OCI-LY7 (cell line): ENCODE measurements at regions not wholly inside any gene's neighbourhood (a gene's known extent, or its start where the extent isn't known, plus 50 kb on each side); places are given as distances from the start of the nearest gene placed in this dataset.

Experiments
- BruUV-seq: library from RNA; stranded (reverse); fragments of 400-500 nt; replicated peaks from 2 replicates; lab custom pipeline; 2021; lab: Mats Ljungman, UMichigan
- CTCF ChIA-PET: fragments of 300-600 bp; sonication (Branson Sonifier 250); formaldehyde crosslinking; loops from one replicate; lab custom pipeline; 2022; ENCODE audit warnings: antibody characterized with exemption; ENCODE audit not compliant: unreplicated experiment; lab: Charles Lee
- POLR2A ChIA-PET: fragments of 300-600 bp; sonication (Branson Sonifier 250); formaldehyde crosslinking; loops from one replicate; lab custom pipeline; 2022; ENCODE audit warnings: antibody characterized with exemption; lab: Charles Lee
- DNase-seq: peaks from one replicate; pipeline ENCODE4 v3.0.0-alpha.2; 2015; ENCODE audit warnings: low spot score
- H2AFZ ChIP-seq: fragments of 200-600 bp; sonication (generic), shearing (Covaris generic); 2 replicates; pipeline ENCODE4 v1.6.1; 2014; ENCODE audit warnings: mild to moderate bottlenecking, antibody characterized with exemption, low read length, moderate library complexity
- H3K27ac ChIP-seq: fragments of 200-600 bp; sonication (generic); 2 replicates; pipeline ENCODE4 v1.5.1; 2014; ENCODE audit warnings: mixed run types, low read depth, mild to moderate bottlenecking, moderate library complexity, low read length, inconsistent platforms; ENCODE audit not compliant: poor library complexity, severe bottlenecking
- H3K36me3 ChIP-seq: fragments of 200-600 bp; sonication (generic); 2 replicates; pipeline ENCODE4 v1.6.1; 2014; ENCODE audit warnings: mild to moderate bottlenecking, antibody characterized with exemption, low read length, moderate library complexity, mixed read lengths; ENCODE audit not compliant: insufficient read depth
- H3K4me1 ChIP-seq: fragments of 200-600 bp; sonication (generic); 2 replicates; pipeline ENCODE4 v1.5.1; 2014; ENCODE audit warnings: mild to moderate bottlenecking, low read length; ENCODE audit not compliant: insufficient read depth, poor library complexity, severe bottlenecking
- H3K4me2 ChIP-seq: fragments of 200-600 bp; sonication (generic); 2 replicates; pipeline ENCODE4 v1.6.1; 2014; ENCODE audit warnings: mild to moderate bottlenecking, low read length
- H3K4me3 ChIP-seq: fragments of 200-600 bp; sonication (generic); 2 replicates; pipeline ENCODE4 v1.5.1; 2014; ENCODE audit warnings: mild to moderate bottlenecking, low read depth, low read length; ENCODE audit not compliant: poor library complexity, severe bottlenecking
- H3K79me2 ChIP-seq: fragments of 200-600 bp; sonication (generic); 2 replicates; pipeline ENCODE4 v1.6.1; 2016; ENCODE audit warnings: low read depth, mild to moderate bottlenecking, low read length, moderate library complexity, mixed read lengths; ENCODE audit not compliant: insufficient read depth
- H3K9me2 ChIP-seq: fragments of 200-600 bp; sonication (generic); 2 replicates; pipeline ENCODE4 v1.6.1; 2016; ENCODE audit warnings: mild to moderate bottlenecking, low read length, mixed read lengths; ENCODE audit not compliant: insufficient read depth
- H3K9me3 ChIP-seq: fragments of 200-600 bp; sonication (generic); 2 replicates; pipeline ENCODE4 v1.6.1; 2014; ENCODE audit warnings: mild to moderate bottlenecking, mixed run types, low read length, mixed read lengths
- H4K20me1 ChIP-seq: fragments of 200-600 bp; sonication (generic); 2 replicates; pipeline ENCODE4 v1.6.1; 2014; ENCODE audit warnings: mild to moderate bottlenecking, antibody characterized with exemption, low read length, moderate library complexity, mixed read lengths; ENCODE audit not compliant: insufficient read depth
- EZH2phosphoT487 ChIP-seq: fragments of 200-600 bp; sonication (generic); IDR thresholded peaks from 2 replicates; pipeline ENCODE4 v1.6.1; 2018; ENCODE audit warnings: low read depth, borderline replicate concordance, mild to moderate bottlenecking, mixed run types, antibody characterized with exemption, low read length, moderate library complexity, mixed read lengths
- intact Hi-C: fragments of 100-400 bp; cut with micrococcal nuclease; formaldehyde crosslinking; loops from one replicate; pipeline ENCODE4 v1.10.0; 2022; ENCODE audit not compliant: unreplicated experiment
- TF ChIP-seq, protein P1 (sequence below): fragments of 200-600 bp; sonication (generic); conservative IDR thresholded peaks from 2 replicates; pipeline ENCODE4 v1.5.1; 2014; ENCODE audit warnings: mild to moderate bottlenecking, antibody characterized with exemption, low read length, moderate library complexity, mixed read lengths

DNA sequence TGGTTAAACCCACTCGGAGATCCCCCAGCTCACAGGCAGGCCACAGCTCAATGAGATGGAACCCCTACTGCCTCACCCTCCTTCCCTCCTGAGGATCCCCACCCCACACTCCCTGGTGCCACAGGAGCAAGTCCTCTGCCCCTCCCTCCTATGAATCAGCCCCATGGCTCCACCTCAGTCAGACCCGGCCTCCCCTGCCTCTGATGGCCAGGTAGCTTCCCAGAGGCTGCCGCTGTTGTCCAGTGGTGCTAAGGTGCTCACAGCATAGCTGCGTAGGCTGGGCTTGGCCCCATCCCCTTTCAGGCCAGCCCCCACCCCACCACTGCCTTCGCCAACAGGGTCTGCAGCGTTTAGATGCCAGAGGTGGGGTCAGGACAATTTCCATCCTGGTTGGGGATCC is 98.5 kb upstream of the IGSF21 start:
- Histone ChIP-seq H3K79me2 (no peaks in the 10 kb centered on the region), H3K36me3 (no peaks in the 10 kb centered on the region), H3K4me2 (no peak overlapping the region), H3K9me3 (no peaks in the 10 kb centered on the region), H3K4me3 (no peak overlapping the region), H3K9me2 (no peaks in the 10 kb centered on the region), H3K27ac (no peak overlapping the region), H3K4me1 (no peaks in the 10 kb centered on the region), H4K20me1 (no peaks in the 10 kb centered on the region), H2AFZ (no peak overlapping the region)
- ChIA-PET POLR2A (no interaction called here), CTCF (no interaction called here)
- no peak for DNase-seq
- BruUV-seq = no TSS peak
- TF ChIP-seq, protein P1, sequence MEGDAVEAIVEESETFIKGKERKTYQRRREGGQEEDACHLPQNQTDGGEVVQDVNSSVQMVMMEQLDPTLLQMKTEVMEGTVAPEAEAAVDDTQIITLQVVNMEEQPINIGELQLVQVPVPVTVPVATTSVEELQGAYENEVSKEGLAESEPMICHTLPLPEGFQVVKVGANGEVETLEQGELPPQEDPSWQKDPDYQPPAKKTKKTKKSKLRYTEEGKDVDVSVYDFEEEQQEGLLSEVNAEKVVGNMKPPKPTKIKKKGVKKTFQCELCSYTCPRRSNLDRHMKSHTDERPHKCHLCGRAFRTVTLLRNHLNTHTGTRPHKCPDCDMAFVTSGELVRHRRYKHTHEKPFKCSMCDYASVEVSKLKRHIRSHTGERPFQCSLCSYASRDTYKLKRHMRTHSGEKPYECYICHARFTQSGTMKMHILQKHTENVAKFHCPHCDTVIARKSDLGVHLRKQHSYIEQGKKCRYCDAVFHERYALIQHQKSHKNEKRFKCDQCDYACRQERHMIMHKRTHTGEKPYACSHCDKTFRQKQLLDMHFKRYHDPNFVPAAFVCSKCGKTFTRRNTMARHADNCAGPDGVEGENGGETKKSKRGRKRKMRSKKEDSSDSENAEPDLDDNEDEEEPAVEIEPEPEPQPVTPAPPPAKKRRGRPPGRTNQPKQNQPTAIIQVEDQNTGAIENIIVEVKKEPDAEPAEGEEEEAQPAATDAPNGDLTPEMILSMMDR = no peak
- TF ChIP-seq EZH2phosphoT487 = no peak
- intact Hi-C loops = no loop called here

DNA sequence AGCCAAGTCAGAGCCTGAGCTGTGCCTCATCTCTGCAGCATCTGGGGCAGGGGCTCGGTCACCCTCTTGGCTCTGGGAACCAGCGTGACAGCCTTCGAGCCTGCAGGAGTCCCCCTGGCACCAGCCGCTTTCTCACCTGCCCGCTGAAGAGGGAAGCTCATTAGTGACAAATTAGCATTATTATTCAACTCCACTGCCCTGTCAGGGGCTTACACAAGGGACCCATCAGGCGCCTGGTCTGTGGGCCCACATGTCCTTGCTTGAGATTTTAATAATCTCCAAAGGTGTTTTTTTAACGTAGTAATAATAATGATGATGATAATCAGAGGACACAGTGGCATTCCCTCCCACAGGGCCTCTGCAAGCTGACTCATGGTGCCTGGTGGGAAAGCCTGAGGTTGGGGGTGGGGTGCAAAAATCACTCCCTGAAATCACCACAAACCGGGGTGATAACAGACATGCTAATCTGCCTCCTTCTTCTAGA is 98.1 kb upstream of the IGSF21 start:
- no peaks in the 10 kb centered on the region for H4K20me1 ChIP-seq
- DNase-seq = no peak
- H3K27ac ChIP-seq = no peak overlapping the region
- no peaks in the 10 kb centered on the region for H3K9me3 ChIP-seq
- H2AFZ ChIP-seq = no peak overlapping the region
- intact Hi-C loops = no loop called here
- H3K9me2 ChIP-seq = no peaks in the 10 kb centered on the region
- ChIA-PET POLR2A (no interaction called here), CTCF (no interaction called here)
- no peaks in the 10 kb centered on the region for H3K36me3 ChIP-seq
- BruUV-seq = no TSS peak
- H3K4me3 ChIP-seq = no peak overlapping the region
- H3K79me2 ChIP-seq = no peaks in the 10 kb centered on the region
- TF ChIP-seq, protein P1 = no peak
- no peaks in the 10 kb centered on the region for H3K4me1 ChIP-seq
- H3K4me2 ChIP-seq = no peak overlapping the region

DNA sequence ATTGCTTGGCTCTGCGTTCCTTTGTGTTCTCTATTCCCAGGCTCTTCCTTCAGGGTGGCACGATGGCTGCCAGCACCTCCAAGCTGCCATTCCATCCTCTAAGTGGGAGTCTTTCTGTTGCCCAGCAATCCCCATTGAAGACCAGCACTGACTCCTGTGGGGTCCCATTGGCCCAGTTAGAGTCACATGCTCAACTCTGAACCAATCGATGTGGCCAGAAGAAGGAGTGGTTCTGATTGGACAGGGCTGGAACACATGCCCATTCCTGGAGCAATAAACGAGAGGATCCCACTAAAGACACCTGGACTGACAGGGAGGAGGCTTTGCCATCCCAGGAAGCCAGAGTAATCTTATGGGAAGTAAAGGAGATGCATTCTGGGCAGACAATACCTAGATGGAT is 97.2 kb upstream of the IGSF21 start:
- TF ChIP-seq, protein P1 = no peak
- Histone ChIP-seq H3K9me3 (no peaks in the 10 kb centered on the region), H3K4me3 (no peak overlapping the region), H2AFZ (no peak overlapping the region), H3K4me1 (no peaks in the 10 kb centered on the region), H3K4me2 (no peak overlapping the region), H3K36me3 (no peaks in the 10 kb centered on the region), H3K9me2 (no peaks in the 10 kb centered on the region), H3K27ac (no peak overlapping the region), H3K79me2 (no peaks in the 10 kb centered on the region), H4K20me1 (no peaks in the 10 kb centered on the region)
- no peak for DNase-seq
- POLR2A ChIA-PET = no interaction called here
- CTCF ChIA-PET = no interaction called here
- intact Hi-C loops = no loop called here
- BruUV-seq = no TSS peak
